Mononuclear cell (primary cell): ENCODE measurements at regions not wholly inside any gene's neighbourhood (a gene's known extent, or its start where the extent isn't known, plus 50 kb on each side); places are given as distances from the start of the nearest gene placed in this dataset.

ENCODE experiments used
- H3K27me3 ChIP-seq: 2 replicates; pipeline ENCODE4 v1.6.0; 2011; ENCODE audit warnings: low read length, control low read depth; ENCODE audit not compliant: insufficient read depth
- H3K4me1 ChIP-seq: 2 replicates; pipeline ENCODE4 v1.5.1; 2011; ENCODE audit warnings: mild to moderate bottlenecking, low read length, control low read depth; ENCODE audit not compliant: insufficient read depth
- H3K4me3 ChIP-seq: 2 replicates; pipeline ENCODE4 v1.5.1; 2011; ENCODE audit warnings: mild to moderate bottlenecking, low read length, moderate library complexity
- H3K9me3 ChIP-seq: 2 replicates; pipeline ENCODE4 v1.5.1; 2011; ENCODE audit warnings: low read depth, mild to moderate bottlenecking, control low read depth, low read length

DNA sequence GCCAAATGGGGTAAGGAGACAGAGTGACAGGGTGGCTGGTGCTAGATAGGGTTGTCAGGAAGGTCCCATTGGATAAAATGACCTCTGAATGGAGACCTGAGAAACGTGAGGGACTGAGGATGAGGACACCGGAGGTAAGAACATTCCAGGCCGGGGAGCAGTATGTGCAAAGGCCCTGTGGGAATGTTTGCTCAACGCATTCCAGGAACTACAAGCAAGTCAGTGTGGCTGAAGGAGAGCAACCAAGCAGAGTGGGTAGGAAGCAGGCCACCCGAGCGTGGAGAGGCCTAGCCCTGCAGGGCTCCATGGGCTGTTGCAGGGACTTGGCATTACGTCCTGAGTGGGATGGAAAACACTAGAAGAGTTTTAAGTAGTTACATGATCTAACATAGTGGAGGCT is 185.6 kb downstream of the ZBTB18 start:
- Histone ChIP-seq H3K9me3 (no peaks in the 10 kb centered on the region), H3K27me3 (no peaks in the 10 kb centered on the region), H3K4me3 (no peak overlapping the region), H3K4me1 (peaks cover 4% of the 10 kb centered on the region)

DNA sequence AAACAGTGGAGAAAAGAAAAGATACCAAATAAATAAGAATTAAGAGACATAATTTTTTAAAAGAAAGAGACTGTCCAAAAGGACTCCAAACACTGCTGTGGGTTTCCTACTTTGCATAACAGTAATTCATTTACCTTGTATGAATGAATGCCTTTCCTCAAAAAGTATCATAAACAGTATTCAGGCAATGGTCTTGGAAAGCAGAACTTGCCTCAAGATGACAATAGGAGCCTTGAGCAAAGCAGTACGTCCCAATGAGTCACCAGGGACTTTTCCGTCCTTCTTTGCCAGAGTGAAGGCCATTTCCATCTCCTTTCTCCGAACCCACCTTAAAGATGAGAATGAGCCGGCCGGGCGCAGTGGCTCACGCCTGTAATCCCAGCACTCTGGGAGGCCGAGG is 186.4 kb downstream of the ZBTB18 start:
- peaks cover 4% of the 10 kb centered on the region for H3K4me1 ChIP-seq
- H3K4me3 ChIP-seq: no peak overlapping the region
- no peaks in the 10 kb centered on the region for H3K9me3 ChIP-seq
- no peaks in the 10 kb centered on the region for H3K27me3 ChIP-seq

DNA sequence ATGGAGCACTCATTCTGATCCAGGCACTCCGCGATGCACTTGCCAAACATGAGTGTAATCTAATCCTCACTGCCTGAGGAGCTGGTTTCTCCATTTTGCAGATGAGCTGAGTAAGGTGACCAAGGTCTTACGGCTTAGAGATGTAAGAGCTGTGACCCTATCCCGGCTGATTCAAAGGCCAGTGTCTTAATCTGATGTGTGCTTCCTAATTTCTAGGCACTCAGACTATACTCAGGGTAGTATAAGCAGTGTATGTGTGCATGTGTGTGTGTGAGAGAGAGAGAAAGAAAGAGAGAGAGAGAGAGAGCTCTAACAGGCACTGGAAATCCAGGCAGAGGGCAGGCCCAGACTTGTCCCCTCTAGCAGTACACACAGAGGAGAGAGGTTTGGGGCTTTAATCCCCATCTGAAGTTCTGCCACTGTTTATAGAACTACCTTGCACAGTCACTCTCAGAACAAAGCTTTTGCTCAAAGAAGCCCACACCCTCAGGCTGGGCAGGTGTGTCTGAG is 188.2 kb downstream of the ZBTB18 start:
- Histone ChIP-seq H3K9me3 (no peaks in the 10 kb centered on the region), H3K4me3 (no peak overlapping the region), H3K27me3 (no peaks in the 10 kb centered on the region), H3K4me1 (peaks cover 4% of the 10 kb centered on the region)

DNA sequence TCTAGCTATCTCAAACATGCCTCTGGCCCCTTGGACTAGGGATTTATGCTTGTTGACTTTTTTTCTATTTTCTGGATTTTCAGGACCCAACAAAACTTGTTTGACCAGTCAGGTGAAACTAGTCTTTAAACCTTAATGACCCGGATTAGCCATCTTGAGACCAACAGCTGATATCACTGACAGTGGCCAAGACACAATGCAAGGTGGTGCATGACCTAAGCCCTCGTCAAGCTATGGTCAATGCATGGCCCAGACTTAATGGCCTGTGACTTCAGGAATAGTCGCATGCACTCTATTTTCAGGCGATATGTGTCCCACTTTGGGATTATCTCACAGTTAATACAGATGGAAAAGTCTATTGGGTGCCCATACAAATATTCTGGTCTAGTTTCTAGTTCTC is 190.4 kb downstream of the ZBTB18 start:
- no peaks in the 10 kb centered on the region for H3K27me3 ChIP-seq
- peaks cover 12% of the 10 kb centered on the region for H3K4me1 ChIP-seq
- H3K4me3 ChIP-seq: no peak overlapping the region
- no peaks in the 10 kb centered on the region for H3K9me3 ChIP-seq

DNA sequence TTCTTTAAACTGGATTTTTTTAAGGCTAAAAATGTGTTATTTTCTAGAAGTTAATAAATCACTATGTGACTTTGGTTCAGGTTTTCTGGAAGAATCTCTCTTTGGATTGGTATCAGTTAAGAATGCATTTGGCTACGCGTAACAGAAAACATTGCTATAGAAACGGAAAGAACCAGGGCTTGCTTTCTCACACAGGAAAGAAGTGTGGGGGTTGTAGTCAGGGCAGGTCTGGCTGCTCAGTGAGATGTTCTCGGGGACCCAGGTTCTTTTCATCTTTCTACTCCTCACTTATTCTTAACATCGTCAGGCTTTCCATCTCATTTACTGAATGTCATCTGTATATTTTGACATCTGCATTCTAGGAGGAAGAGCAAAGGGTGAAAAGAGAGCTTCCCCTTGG is 191.4 kb downstream of the ZBTB18 start:
- H3K4me1 ChIP-seq: peaks cover 13% of the 10 kb centered on the region
- H3K27me3 ChIP-seq: no peaks in the 10 kb centered on the region
- H3K4me3 ChIP-seq: no peak overlapping the region
- H3K9me3 ChIP-seq: no peaks in the 10 kb centered on the region

DNA sequence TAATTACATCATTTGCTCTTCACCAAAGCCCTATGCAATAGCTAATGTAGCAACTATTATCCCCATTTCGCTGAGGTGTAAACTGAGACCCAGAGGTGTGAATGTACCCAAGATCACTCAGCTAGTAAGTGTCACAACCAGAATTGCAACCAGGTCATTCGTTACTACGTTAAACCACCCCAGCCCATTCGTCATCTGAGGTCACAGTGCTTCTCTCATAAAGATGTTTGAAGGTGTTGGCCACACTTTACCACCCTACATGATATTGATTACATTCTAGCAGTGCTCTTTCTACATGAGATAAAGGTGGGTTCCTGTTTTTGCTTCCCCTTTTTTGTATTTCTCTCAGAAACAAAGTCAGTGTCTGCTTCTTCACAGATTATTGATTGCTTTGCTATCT is 195.3 kb downstream of the ZBTB18 start:
- no peaks in the 10 kb centered on the region for H3K27me3 ChIP-seq
- H3K4me3 ChIP-seq: no peak overlapping the region
- H3K4me1 ChIP-seq: peaks cover 19% of the 10 kb centered on the region
- H3K9me3 ChIP-seq: no peaks in the 10 kb centered on the region

DNA sequence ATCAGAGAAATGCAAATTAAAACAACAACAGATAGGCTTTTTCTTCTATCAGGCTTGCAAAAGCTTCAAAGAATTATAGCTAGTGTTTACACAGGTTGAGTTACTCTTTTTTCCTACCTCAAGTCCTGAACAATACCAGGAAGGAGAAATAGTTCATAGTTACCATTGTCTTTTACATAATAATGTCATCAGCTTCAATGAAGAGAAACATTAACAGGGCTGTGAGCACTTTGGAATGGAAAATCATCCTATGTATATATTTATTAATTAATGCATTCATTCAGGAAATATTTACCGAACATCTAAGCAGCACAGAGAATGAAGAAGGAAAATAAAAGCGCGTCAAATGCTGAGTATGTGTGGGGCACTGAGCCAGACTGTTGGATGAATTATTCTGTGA is 197.3 kb downstream of the ZBTB18 start:
- Histone ChIP-seq H3K9me3 (no peaks in the 10 kb centered on the region), H3K4me1 (peaks cover 40% of the 10 kb centered on the region), H3K4me3 (no peak overlapping the region), H3K27me3 (no peaks in the 10 kb centered on the region)

DNA sequence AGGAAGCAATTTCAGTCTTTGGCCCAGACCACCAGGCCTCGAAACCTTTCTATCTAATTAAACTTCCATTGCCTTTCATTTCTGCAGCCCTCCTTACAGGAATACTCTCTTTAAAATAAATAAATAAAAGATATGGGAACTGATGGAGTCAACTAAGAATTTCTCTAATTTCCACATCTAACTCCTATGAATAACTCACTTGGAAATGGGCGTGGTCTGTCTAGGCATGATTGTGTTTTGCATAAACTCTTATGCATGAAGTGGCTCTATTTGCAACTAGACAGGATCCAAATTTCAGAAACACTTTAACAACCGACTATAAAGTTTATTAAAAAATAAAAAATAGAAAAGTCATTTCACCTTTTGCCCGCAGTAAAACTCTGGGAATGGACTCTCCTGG is 199.5 kb downstream of the ADSS2 start:
- H3K4me1 ChIP-seq: peaks cover 58% of the 10 kb centered on the region
- no peaks in the 10 kb centered on the region for H3K27me3 ChIP-seq
- H3K4me3 ChIP-seq: no peak overlapping the region
- no peaks in the 10 kb centered on the region for H3K9me3 ChIP-seq

DNA sequence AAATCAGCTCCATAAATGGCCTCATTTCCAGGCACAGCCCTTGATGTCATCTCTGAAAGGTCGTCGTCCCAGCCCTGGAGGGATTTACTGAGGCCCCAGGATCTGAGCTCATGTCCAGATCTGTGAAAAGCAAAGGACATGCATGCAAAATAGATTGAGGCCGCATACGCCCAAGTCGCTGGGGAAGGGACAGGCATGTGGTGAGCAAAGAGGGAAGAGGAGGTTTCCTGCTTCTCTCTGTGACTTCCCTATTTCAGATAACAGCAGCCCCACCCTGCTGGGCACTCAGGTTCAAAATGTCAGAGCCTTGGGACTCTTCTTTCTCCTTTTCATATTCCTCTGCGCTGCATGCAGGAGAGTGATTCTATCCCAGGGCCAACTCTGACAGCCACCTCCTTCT is 197.2 kb downstream of the ADSS2 start:
- Histone ChIP-seq H3K4me3 (no peak overlapping the region), H3K9me3 (no peaks in the 10 kb centered on the region), H3K4me1 (peaks cover 58% of the 10 kb centered on the region), H3K27me3 (no peaks in the 10 kb centered on the region)

DNA sequence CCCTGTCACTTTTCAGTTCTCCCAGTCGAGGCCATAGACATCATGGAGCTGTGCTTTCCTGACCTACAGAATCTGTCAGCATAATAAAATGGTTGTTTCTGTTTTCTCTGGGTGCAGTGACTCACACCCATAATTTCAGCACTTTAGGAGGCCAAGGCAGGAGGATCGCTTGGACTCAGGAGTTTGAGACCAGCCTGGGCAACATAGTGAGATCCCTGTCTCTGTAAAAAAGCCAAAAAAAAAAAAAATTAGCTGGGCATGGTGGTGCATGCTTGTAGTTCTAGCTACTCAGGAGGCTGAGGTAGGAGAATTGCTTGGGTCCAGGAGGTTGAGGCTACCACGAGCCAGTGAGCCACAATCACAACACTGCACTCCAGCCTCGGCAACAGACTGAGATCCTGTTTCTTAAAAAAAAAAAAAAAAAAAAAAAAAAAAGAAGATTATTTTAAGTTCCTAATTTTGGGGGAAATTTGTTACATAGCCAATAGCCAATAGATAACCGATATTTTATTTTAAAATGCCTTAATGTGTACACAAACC is 196.2 kb downstream of the ADSS2 start:
- Histone ChIP-seq H3K27me3 (no peaks in the 10 kb centered on the region), H3K4me1 (peaks cover 58% of the 10 kb centered on the region), H3K9me3 (no peaks in the 10 kb centered on the region), H3K4me3 (no peak overlapping the region)

DNA sequence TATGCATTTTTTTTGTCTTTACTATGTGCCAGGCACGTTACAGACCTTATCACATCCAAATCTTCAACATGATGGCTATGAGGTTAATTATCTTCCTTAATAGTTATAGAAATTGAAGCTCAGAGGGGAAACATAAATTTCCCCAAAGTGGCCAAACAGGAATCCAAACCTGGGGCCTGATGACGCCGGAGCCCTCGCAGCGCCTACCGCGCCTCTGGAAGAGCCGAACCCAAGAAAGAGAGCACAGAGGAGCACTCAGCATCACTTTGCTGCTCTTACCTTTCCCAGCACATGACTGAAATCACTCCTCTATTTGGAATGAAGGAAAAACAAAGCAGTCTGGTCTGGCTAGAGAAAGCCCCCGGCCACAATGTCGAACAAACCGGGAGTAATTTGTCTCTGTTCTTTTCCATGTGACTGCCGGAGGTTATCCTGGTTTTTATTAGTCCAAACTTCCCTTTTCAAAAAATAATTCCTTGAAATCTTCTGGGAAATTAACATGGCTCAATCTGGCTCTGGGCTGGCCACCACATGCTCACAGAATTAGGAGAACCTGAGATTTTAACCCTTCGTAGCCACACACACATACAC is 195.5 kb downstream of the ADSS2 start:
- H3K27me3 ChIP-seq: no peaks in the 10 kb centered on the region
- peaks cover 53% of the 10 kb centered on the region for H3K4me1 ChIP-seq
- no peaks in the 10 kb centered on the region for H3K9me3 ChIP-seq
- H3K4me3 ChIP-seq: no peak overlapping the region

DNA sequence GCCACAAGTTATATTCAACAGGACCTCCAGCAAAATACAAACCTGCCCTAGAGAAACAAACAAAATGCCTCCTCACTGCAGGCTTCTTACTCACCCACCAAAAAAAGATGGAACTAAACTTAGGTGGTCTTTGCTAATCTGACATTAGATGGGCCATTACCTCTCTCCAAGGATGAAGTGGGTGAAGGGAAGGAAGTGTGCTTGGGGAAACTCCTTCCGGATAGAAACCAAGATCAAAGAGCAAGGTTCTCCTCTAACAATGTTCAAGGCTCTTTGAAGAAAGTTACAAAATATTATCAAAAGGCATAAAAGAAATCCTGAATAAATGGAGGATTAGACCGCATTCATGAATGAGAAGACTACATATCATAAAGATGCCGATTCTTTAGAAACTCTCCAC is 187.5 kb downstream of the ADSS2 start:
- Histone ChIP-seq H3K4me3 (no peak overlapping the region), H3K9me3 (no peaks in the 10 kb centered on the region), H3K27me3 (no peaks in the 10 kb centered on the region), H3K4me1 (peaks cover 6% of the 10 kb centered on the region)

DNA sequence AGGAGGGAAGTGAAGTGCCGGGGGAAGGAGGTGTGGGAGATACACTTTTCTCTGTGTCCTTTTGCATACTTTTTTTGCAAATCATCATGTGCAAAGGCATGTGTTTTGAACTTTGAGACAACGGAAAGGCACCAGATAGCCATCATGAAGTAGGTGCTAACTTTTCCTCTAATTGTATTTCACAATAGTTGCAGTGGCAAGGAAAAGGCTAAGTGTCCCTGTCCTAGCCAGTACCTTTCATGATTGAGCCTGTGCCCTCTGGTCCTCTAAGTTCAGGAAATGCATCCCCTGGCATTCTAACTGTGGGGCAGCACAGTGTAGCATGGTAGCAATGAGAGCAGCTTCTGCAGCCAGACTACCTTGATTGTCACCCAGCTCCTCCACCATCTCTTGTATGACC is 186.2 kb downstream of the ADSS2 start:
- H3K27me3 ChIP-seq: no peaks in the 10 kb centered on the region
- no peak overlapping the region for H3K4me3 ChIP-seq
- peaks cover 6% of the 10 kb centered on the region for H3K4me1 ChIP-seq
- H3K9me3 ChIP-seq: no peaks in the 10 kb centered on the region

DNA sequence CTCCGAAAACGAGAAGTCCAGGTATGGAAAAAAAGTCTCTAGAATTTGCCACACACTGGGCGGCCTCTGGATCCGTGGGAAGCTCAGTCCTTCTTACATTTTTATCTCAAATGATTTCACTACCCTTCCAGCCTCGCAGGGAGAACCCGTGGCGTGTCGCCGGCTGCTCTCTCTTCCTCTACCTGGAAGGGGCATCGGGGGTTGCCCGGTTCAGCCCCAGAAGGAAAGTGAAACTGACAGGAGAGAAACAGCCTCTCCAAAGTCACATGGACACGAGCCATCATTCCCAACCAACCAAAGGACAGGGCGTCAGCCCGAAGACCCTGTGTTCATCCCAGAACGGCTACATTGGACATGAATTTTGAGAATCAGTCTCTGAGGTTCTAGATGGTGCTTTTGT is 182.5 kb downstream of the ADSS2 start:
- Histone ChIP-seq H3K4me1 (peaks cover 24% of the 10 kb centered on the region), H3K9me3 (no peaks in the 10 kb centered on the region), H3K27me3 (no peaks in the 10 kb centered on the region)

DNA sequence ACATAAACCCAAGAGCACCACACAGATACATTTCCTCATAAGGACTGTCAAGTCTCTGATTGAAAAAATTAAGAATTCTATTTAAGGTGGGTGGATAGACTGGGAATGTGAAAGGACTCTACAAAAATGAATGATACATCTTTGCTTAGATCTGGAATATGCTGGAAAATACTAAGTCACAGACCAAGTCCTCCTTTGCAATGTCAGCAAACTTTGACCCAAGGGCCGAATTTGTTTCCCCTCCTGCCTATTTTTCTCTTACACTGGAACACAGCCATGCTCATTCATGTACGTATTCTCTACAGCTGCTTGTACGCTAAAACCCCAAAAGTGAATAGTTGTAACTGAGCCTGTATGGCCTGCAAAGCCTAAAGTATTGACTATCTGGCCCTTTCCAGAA is 180.7 kb downstream of the ADSS2 start:
- H3K4me3 ChIP-seq: no peak overlapping the region
- no peaks in the 10 kb centered on the region for H3K27me3 ChIP-seq

More for the DNA sequence above, 182.5 kb downstream of the ADSS2 start:
- H3K4me3 ChIP-seq: no peak overlapping the region

DNA sequence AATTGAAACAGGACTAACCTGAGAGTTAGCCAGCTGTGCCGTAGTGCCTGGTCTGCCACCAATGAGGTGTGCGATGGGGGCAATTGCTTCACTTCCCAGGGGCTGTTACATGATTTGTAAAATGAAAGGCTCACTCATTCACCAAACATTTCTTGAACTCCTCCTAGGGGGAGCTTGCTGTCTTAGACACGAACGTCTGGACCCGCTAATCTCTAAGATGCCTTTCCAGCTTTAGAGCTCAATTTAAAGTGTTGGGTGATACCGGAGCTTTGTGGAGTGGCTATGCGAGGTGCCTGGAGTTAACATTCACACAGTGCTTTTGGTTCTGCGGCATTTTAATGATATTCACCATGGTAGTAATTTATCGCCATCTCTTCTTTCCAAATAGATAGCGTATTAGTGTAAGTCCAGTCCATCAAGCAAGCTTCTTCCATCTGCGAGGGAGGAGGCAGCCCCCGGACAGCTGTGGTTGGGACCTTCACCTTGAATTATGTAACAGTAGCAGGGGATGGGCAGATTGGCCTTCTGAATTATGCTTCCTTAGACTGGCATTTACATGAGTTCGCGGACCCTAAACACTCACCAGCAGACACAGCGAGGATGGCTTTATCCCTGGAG is 179.9 kb downstream of the ADSS2 start:
- Histone ChIP-seq H3K27me3 (no peaks in the 10 kb centered on the region), H3K4me3 (no peak overlapping the region), H3K9me3 (no peaks in the 10 kb centered on the region), H3K4me1 (peaks cover 20% of the 10 kb centered on the region)

More for the DNA sequence above, 180.7 kb downstream of the ADSS2 start:
- Histone ChIP-seq H3K4me1 (peaks cover 26% of the 10 kb centered on the region), H3K9me3 (no peaks in the 10 kb centered on the region)
